DND-41 (cell line): ENCODE measurements at regions not wholly inside any gene's neighbourhood (a gene's known extent, or its start where the extent isn't known, plus 50 kb on each side); places are given as distances from the start of the nearest gene placed in this dataset.

Experiments
- ATAC-seq: fragments of 200-7000 bp; cut with Tn5 transposase; 3 replicates; pipeline ENCODE4 v1.9.1; 2021; ENCODE audit warnings: low read depth; ENCODE audit not compliant: insufficient read depth
- DNase-seq: peaks from one replicate; pipeline ENCODE4 v3.0.0-alpha.2; 2020
- H2AFZ ChIP-seq: 2 replicates; pipeline ENCODE4 v1.6.0; 2012; ENCODE audit warnings: low read depth, low read length
- H3K27ac ChIP-seq: 2 replicates; pipeline ENCODE4 v1.5.1; 2012; ENCODE audit warnings: low read length, inconsistent platforms
- H3K27me3 ChIP-seq: fragments of 200-600 bp; sonication (generic); 2 replicates; pipeline ENCODE4 v1.6.0; 2012; ENCODE audit warnings: low read length, mild to moderate bottlenecking, inconsistent platforms; ENCODE audit not compliant: insufficient read depth, poor library complexity
- H3K36me3 ChIP-seq: 2 replicates; pipeline ENCODE4 v1.5.1; 2012; ENCODE audit warnings: low read length, inconsistent platforms; ENCODE audit not compliant: insufficient read depth
- H3K4me1 ChIP-seq: 2 replicates; pipeline ENCODE4 v1.5.1; 2012; ENCODE audit warnings: mild to moderate bottlenecking, low read length; ENCODE audit not compliant: insufficient read depth
- H3K4me2 ChIP-seq: 2 replicates; pipeline ENCODE4 v1.6.0; 2012; ENCODE audit warnings: mild to moderate bottlenecking, moderate library complexity, low read length, inconsistent platforms; ENCODE audit not compliant: insufficient read depth
- H3K4me3 ChIP-seq, 2 experiments: fragments of 200-600 bp in 1 of 2; shearing (Covaris generic) in 1 of 2; 2 replicates each; pipeline ENCODE4 v1.5.1; 2012 to 2016; ENCODE audit warnings: inconsistent platforms in 2 of 2, low read length in 2 of 2, mild to moderate bottlenecking in 2 of 2, low read depth in 1 of 2, moderate library complexity in 1 of 2
- H3K79me2 ChIP-seq: 2 replicates; pipeline ENCODE4 v1.6.0; 2012; ENCODE audit warnings: low read length, inconsistent platforms; ENCODE audit not compliant: insufficient read depth
- H3K9ac ChIP-seq: 2 replicates; pipeline ENCODE4 v1.6.0; 2012; ENCODE audit warnings: low read depth, mild to moderate bottlenecking, inconsistent platforms, low read length, moderate library complexity
- H3K9me3 ChIP-seq: 2 replicates; pipeline ENCODE4 v1.5.1; 2012; ENCODE audit warnings: low read length, moderate library complexity, mild to moderate bottlenecking, inconsistent platforms; ENCODE audit not compliant: insufficient read depth, severe bottlenecking
- H4K20me1 ChIP-seq: 2 replicates; pipeline ENCODE4 v1.6.0; 2012; ENCODE audit warnings: low read length; ENCODE audit not compliant: insufficient read depth
- CTCF ChIP-seq: IDR thresholded peaks from 2 replicates; pipeline ENCODE4 v1.5.1; 2012; ENCODE audit warnings: borderline replicate concordance, low read length, moderate library complexity, mild to moderate bottlenecking; ENCODE audit not compliant: poor library complexity, severe bottlenecking; ENCODE audit errors: extremely low read depth
- EZH2 ChIP-seq: IDR thresholded peaks from 3 replicates; pipeline ENCODE4 v1.6.1; 2012; ENCODE audit warnings: borderline replicate concordance, low read depth, mild to moderate bottlenecking, moderate library complexity, low read length, inconsistent platforms; ENCODE audit not compliant: severe bottlenecking

GRCh38 chr9:107176436-107177151 is 106.5 kb upstream of the RAD23B start:
- no peak for DNase-seq
- no peaks in the 10 kb centered on the region for H3K27me3 ChIP-seq
- H3K79me2 ChIP-seq = no peaks in the 10 kb centered on the region
- TF ChIP-seq CTCF (no peak), EZH2 (no peak)
- no peak overlapping the region for H3K4me3 ChIP-seq
- no peaks in the 10 kb centered on the region for H3K36me3 ChIP-seq
- H2AFZ ChIP-seq = no peak overlapping the region
- H3K4me1 ChIP-seq = no peaks in the 10 kb centered on the region
- no peaks in the 10 kb centered on the region for H3K9me3 ChIP-seq
- no peaks in the 10 kb centered on the region for H4K20me1 ChIP-seq
- H3K9ac ChIP-seq = no peak overlapping the region
- no peak for ATAC-seq
- H3K4me2 ChIP-seq = no peak overlapping the region
- H3K27ac ChIP-seq = no peak overlapping the region

- DNase-seq (no peak), ATAC-seq (no peak)
- no peaks in the 10 kb centered on the region for H3K27me3 ChIP-seq
- H3K27ac ChIP-seq = no peak overlapping the region
- H2AFZ ChIP-seq = no peak overlapping the region
- H3K4me2 ChIP-seq = no peak overlapping the region
- H3K79me2 ChIP-seq = no peaks in the 10 kb centered on the region
- no peak overlapping the region for H3K9ac ChIP-seq
- TF ChIP-seq EZH2 = no peak
- no peak for TF ChIP-seq CTCF
- no peak overlapping the region for H3K4me3 ChIP-seq
- H3K36me3 ChIP-seq = no peaks in the 10 kb centered on the region
- H4K20me1 ChIP-seq = no peaks in the 10 kb centered on the region
- no peaks in the 10 kb centered on the region for H3K9me3 ChIP-seq
- H3K4me1 ChIP-seq = no peaks in the 10 kb centered on the region
Observed at GRCh38 chr9:107177243-107177839, 105.7 kb upstream of the RAD23B start.

- no peak for ATAC-seq
- no peak overlapping the region for H2AFZ ChIP-seq
- H3K4me1 ChIP-seq = no peaks in the 10 kb centered on the region
- H4K20me1 ChIP-seq = no peaks in the 10 kb centered on the region
- H3K9me3 ChIP-seq = no peaks in the 10 kb centered on the region
- H3K27ac ChIP-seq = no peak overlapping the region
- no peaks in the 10 kb centered on the region for H3K36me3 ChIP-seq
- no peak for DNase-seq
- H3K79me2 ChIP-seq = no peaks in the 10 kb centered on the region
- no peak overlapping the region for H3K9ac ChIP-seq
- H3K27me3 ChIP-seq = no peaks in the 10 kb centered on the region
- no peak for TF ChIP-seq CTCF
- no peak for TF ChIP-seq EZH2
- no peak overlapping the region for H3K4me2 ChIP-seq
- H3K4me3 ChIP-seq = no peak overlapping the region
Observed at GRCh38 chr9:107177857-107178256, 105.2 kb upstream of the RAD23B start.
